ENCODE measurements at regions not wholly inside any gene's neighbourhood (a gene's known extent, or its start where the extent isn't known, plus 50 kb on each side); places are given as distances from the start of the nearest gene placed in this dataset.

- TF ChIP-seq, protein P1, sequence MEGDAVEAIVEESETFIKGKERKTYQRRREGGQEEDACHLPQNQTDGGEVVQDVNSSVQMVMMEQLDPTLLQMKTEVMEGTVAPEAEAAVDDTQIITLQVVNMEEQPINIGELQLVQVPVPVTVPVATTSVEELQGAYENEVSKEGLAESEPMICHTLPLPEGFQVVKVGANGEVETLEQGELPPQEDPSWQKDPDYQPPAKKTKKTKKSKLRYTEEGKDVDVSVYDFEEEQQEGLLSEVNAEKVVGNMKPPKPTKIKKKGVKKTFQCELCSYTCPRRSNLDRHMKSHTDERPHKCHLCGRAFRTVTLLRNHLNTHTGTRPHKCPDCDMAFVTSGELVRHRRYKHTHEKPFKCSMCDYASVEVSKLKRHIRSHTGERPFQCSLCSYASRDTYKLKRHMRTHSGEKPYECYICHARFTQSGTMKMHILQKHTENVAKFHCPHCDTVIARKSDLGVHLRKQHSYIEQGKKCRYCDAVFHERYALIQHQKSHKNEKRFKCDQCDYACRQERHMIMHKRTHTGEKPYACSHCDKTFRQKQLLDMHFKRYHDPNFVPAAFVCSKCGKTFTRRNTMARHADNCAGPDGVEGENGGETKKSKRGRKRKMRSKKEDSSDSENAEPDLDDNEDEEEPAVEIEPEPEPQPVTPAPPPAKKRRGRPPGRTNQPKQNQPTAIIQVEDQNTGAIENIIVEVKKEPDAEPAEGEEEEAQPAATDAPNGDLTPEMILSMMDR (IDR thresholded peaks at IDR 0.05; ENCODE audit: low read depth, low read length, missing input control): no peak
- TF ChIP-seq FOXA2 (IDR thresholded peaks at IDR 0.05) (no peak), JUND (IDR thresholded peaks at IDR 0.05) (no peak), RAD21 (IDR thresholded peaks at IDR 0.05) (no peak), RXRA (IDR thresholded peaks at IDR 0.05) (no peak)
- TF ChIP-seq, protein P2, sequence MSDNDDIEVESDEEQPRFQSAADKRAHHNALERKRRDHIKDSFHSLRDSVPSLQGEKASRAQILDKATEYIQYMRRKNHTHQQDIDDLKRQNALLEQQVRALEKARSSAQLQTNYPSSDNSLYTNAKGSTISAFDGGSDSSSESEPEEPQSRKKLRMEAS (IDR thresholded peaks at IDR 0.05): no peak
- TF ChIP-seq, protein P3, sequence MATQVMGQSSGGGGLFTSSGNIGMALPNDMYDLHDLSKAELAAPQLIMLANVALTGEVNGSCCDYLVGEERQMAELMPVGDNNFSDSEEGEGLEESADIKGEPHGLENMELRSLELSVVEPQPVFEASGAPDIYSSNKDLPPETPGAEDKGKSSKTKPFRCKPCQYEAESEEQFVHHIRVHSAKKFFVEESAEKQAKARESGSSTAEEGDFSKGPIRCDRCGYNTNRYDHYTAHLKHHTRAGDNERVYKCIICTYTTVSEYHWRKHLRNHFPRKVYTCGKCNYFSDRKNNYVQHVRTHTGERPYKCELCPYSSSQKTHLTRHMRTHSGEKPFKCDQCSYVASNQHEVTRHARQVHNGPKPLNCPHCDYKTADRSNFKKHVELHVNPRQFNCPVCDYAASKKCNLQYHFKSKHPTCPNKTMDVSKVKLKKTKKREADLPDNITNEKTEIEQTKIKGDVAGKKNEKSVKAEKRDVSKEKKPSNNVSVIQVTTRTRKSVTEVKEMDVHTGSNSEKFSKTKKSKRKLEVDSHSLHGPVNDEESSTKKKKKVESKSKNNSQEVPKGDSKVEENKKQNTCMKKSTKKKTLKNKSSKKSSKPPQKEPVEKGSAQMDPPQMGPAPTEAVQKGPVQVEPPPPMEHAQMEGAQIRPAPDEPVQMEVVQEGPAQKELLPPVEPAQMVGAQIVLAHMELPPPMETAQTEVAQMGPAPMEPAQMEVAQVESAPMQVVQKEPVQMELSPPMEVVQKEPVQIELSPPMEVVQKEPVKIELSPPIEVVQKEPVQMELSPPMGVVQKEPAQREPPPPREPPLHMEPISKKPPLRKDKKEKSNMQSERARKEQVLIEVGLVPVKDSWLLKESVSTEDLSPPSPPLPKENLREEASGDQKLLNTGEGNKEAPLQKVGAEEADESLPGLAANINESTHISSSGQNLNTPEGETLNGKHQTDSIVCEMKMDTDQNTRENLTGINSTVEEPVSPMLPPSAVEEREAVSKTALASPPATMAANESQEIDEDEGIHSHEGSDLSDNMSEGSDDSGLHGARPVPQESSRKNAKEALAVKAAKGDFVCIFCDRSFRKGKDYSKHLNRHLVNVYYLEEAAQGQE (IDR thresholded peaks at IDR 0.05): no peak
These were observed 62.5 kb upstream of the PTPN3 start for GRCh38 chr9:109560470-109561132.

All from liver (tissue), 3 donors.